Islet of Langerhans (tissue), 1 donor: ENCODE measurements at regions not wholly inside any gene's neighbourhood (a gene's known extent, or its start where the extent isn't known, plus 50 kb on each side); places are given as distances from the start of the nearest gene placed in this dataset.
"Not testable (repeated sequence)": the region's sequence is repeated elsewhere in the genome, so short reads cannot be mapped to it uniquely, and the experiment has no call there.

Experiments
- FAIRE-seq: peaks from one replicate; lab custom pipeline; 2011; peaks lifted over from hg19 to GRCh38; lab: Jason Lieb, UNC

DNA sequence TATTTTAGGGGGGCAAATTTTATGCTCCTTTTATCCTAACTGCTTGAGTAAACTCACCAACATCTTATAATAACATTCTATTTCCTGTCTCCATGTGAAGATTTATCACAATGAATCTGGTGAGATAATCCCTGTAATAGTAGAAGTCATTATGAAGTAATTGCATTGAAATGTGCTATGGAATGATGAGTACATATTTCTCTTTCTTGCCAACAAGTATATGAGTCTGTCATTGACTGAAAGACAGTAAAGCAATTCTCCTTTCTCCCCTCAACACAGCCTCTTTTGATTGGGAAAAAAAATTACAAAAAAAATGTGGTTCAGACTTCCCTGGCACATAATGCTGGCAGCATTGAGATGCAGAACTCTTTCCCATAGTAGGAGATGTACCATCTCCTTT, 459.2 kb upstream of the RGMB start:
- no peak for FAIRE-seq

DNA sequence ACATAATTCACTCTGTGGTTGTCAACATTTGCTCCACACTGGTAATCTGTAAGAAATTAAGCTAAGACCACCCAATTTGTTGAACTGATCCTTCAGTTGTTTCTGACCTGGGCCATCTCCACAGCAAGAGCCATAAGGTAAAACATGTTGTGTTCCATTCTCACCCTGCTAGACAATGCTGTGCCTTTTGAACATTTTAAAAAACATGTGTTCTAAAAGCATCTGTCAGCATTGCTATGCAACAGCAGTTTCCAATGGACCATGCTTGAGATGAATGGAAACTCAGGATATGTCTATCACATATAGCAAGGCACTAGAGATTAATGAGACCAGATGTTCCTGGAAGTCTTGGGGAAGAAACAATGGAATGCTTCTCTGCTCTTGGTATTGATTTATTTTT, 455.1 kb upstream of the RGMB start:
- no peak for FAIRE-seq

- no peak for FAIRE-seq
Observed at GRCh38 chr5:98319299-98320011, 454.0 kb upstream of the RGMB start.

DNA sequence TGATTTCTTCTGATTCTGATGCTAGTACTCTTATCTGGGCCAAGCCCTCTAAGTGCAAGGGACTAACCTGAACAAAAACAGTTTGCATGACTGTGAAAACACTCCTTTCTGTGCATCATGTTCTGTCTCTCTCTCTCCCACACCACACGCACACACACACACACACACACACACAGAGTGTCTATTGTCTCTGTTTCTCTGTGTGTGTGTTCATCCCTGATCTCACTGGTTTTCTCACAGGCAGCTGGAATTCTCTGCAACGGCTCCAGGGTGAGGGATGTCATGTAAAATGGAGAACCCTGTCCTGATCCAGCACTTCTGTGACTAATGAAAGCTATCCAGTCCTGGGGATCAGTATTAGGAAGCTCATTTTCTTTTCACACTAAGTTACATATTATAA, 453.1 kb upstream of the RGMB start:
- FAIRE-seq: no peak

DNA sequence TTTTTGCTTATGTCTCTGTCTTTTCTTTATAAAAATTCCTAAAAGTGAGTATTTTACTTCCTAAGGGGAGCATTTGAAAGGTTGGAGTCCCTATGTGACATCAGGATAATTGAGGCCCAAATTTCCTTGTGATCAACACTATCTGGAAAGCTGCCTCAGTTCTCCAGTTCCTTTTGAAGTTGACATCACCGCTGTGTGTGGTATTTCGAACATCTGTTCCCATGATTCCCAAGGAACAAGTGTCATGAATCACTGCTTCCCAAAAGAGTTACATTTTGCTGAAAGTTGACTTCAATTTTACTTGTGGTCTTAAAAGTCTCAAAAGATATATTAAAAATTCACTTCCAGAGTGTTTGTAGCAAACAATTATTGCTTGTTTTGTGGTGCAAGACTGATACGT, 452.1 kb upstream of the RGMB start:
- FAIRE-seq: no peak

DNA sequence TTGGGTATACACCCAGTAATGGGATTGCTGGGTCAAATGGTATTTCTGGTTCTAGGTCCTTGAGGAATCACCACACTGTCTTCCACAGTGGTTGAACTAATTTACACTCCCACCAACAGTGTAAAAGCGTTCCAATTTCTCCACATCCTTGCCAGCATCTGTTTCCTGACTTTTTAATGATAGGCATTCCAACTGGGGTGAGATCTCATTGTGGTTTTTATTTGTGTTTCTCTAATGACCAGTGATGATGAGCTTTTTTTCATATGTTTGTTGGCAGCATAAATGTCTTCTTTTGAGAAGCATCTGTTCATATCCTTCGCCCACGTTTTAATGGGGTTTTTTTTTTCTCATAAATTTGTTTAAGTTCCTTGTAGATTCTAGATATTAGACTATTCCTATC, 448.3 kb upstream of the RGMB start:
- not testable (repeated sequence) for FAIRE-seq

DNA sequence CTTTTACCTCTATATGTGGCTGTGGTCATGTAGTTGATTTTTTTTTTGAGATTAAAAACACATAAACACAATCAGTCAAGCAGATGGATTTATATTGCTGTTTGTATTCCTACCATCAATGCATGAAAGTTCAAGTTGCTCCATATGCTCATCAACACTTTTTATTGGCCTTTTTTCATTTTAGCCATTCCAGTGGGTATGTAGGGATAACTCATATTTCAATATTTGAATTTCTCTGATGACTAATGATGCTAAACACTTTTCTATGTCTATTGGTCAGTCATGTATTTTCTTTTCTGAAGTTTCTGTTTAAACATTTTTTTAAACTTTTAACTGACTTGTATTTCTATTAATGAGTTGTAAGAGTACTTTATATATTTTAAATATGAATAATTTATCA, 445.4 kb upstream of the RGMB start:
- no peak for FAIRE-seq

DNA sequence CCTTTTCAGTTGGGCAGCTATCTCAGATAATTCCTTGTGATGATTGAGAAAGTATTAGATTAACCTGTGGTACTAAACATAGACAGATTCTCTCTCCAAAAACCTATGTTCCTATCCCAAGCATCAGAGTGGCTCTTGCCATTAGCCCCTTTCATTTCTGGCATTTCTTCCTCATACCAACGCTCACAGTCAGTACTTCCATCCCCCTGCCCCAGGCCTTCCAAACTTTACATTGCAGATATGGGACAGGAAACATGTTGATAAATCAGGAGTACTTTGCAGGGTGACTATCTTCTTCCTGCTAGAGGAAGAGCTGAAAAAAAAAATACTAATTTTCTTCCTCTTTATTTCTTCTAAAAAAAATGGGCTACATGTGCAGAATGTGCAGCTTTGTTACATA, 442.6 kb upstream of the RGMB start:
- no peak for FAIRE-seq

DNA sequence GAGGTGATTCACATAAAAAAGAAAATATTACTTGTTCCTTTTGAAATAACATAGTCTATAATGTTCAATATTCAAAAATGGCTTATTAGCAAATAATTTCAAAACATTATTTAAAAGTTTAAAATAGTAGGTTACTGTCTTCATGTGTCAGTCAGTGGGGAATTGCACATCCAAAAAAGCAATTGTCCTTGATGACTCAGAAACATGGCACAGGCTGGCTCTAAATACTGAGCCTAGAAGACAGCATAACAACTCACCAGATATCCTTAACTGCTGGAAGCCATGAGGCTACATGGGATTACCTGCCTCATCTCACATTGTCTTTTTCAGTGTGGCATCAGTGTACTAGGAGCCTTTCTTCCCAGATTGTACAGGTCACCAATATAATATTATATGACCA, 439.5 kb upstream of the RGMB start:
- FAIRE-seq: no peak

DNA sequence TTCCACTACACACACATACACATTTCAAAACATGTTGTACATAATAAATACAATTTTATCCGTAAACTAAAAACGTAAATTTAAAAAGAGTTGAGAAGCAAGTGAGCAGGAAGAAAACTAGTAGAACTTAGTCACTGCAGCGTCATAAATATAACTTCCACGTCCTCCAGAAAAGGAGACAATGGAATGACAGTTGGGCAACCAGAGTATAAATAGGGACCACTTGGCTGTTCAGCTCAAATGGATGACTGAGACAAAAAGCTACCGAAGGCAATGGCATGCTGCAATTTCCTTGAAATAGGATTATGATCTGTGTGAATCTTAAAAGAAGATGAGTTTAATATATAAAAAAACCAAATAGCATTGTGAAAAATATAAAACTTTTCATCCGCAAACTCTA, 438.5 kb upstream of the RGMB start:
- no peak for FAIRE-seq

- FAIRE-seq: no peak
Observed at GRCh38 chr5:98339141-98339848, 434.2 kb upstream of the RGMB start.

DNA sequence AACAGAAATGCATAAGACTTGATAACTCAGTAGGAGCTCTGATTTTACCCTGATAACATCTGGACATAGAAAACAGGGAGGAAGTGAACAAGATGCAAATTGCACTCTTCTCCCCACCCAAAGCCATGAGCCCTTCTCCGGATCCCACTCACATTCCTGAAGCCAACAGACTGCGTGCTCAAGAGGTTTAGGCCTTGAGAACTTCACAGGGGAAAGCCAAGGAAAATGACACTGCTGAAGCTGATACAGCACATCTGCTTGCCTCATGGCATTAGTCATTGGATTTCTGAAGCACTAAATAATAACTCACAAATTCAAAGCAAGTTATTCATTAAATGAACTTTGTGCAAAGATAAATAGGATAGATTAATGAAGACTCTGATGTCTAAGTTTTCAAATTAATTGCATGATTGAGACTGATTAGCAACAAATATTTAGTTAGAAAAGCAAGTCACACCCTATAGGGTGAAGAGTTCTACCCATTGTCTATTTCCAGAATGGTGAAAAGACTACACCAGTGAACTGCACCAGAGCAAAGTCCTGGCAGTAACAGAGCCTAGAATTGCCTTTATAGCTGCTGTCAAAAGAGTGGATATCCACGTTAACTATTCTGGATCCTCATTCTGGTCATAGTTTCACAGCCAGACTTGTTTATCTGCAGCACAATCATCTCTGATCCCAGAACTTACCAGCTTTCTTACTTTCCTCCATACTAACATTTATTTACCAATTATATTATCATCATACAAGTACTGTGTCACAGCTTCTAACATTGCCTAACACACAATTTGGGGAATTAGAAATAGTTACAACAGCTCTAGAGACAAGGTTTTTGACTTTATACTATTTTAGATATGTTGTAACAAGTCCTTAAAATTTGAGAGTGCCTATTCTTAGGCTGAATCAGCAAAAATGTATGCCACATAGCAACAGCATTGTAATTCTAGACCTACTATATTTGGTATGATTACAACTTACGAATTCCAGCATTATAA, 432.1 kb upstream of the RGMB start:
- FAIRE-seq: no peak

DNA sequence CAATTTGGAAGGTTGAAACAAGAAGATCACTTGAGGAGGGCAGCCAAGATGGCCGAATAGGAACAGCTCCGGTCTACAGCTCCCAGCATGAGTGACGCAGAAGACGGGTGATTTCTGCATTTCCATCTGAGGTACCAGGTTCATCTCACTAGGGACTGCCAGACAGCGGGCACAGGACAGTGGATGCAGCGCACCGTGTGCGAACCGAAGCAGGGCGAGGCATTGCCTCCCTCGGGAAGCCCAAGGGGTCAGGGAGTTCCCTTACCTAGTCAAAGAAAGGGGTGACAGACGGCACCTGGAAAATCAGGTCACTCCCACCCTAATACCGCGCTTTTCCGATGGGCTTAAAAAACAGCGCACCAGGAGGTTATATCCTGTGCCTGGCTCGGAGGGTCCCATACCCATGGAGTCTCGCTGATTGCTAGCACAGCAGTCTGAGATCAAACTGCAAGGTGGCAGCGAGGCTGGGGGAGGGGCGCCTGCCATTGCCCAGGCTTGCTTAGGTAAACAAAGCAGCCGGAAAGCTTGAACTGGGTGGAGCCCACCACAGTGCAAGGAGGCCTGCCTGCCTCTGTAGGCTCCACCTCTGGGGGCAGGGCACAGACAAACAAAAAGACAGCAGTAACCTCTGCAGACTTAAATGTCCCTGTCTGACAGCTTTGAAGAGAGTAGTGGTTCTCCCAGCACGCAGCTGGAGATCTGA, 430.4 kb upstream of the RGMB start:
- not testable (repeated sequence) for FAIRE-seq

GRCh38 chr5:98349251-98349989, 424.0 kb upstream of the RGMB start:
- no peak for FAIRE-seq

GRCh38 chr5:98349990-98350365, 423.5 kb upstream of the RGMB start:
- FAIRE-seq: no peak

- no peak for FAIRE-seq
Observed at GRCh38 chr5:98354922-98355321, 418.5 kb upstream of the RGMB start.

DNA sequence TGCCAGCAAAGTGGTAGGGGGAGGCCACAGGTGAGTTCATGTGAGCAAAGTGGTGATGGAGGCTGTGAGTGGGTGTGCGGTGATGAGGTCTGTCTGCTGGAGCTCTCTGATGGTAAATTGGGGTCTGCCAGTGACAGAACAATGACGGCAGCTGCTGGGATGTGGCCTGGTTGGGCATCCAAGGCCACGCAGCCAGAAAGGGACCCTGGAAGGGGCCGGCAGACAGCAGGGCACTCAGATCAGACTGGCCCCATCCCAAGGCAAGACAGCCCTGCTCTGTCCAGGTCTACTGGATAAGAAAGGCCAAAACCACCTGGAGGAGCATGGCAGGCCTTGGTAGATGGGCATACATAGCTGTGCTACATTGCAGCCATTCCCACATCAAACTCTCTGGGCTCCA, 412.9 kb upstream of the RGMB start:
- FAIRE-seq: no peak

GRCh38 chr5:98363157-98363556, 410.3 kb upstream of the RGMB start:
- no peak for FAIRE-seq

DNA sequence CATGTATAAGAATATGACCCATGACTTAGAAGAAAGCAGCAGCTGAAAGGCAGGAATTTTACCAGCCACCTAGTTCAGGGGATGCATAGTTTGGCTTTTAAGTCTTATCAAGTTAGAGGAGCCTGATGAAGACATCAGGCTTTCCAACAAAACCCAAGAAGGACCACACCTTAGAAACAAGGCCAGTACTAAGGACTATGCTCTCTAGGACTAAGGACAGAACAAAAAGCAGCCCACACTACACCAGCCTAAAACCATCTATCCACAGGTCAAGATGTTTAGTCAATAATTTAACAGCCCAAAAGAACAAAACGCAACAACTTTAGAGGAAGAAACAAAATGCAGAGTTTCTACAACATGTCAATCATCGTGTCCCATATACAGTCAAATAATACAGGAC, 408.9 kb upstream of the RGMB start:
- FAIRE-seq: no peak

DNA sequence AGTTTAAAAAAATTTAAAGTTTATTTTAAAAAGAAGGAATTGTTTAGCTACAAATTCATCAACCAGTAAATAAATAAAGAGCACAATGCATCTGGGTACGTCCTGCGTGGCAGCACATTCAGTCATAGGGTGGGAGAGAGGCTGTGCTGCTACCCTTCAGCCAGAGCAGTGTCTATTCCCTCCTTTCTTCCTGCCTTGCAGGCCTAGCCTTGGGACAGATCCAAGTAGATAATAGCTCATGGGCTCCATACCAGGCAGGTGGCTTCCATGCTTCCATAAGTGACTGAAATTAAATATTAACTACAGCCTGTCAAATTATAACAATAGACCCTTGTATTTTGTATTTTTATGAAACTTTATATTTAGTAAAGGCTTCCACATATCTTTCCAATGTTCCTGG, 408.3 kb upstream of the RGMB start:
- FAIRE-seq: no peak

GRCh38 chr5:98368141-98368540, 405.3 kb upstream of the RGMB start:
- FAIRE-seq: no peak

DNA sequence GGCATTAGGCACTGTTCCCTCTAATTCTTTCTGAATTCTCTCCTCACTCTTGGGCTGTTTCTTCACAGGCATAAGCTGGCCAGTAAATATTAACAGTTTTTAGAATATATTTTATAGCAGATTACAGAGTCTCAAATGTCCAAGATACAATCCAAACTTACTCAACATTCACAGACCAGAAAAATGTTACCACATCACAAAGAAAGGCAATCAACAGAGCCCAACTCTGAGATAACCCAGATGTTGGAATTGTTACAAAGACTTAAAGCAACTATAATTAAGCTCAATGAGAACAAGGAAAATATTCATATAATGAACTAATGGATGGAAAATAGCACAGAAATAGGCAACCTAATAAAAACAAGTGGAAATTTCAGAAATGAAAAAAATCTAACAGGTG, 401.1 kb upstream of the RGMB start:
- FAIRE-seq: no peak
